GM12878 (cell line): ENCODE measurements at regions not wholly inside any gene's neighbourhood (a gene's known extent, or its start where the extent isn't known, plus 50 kb on each side); places are given as distances from the start of the nearest gene placed in this dataset.

Experiments used
- CHD4 ChIP-seq: fragments of 200-600 bp; sonication (generic); IDR thresholded peaks from 2 replicates; pipeline ENCODE4 v1.6.1; 2016; ENCODE audit warnings: mild to moderate bottlenecking
- FOXM1 ChIP-seq: IDR thresholded peaks from 2 replicates; pipeline ENCODE4 v1.6.1; 2012; ENCODE audit warnings: low read depth, mild to moderate bottlenecking, inconsistent platforms, low read length, moderate library complexity
- PBX3 ChIP-seq: IDR thresholded peaks from 2 replicates; pipeline ENCODE4 v1.6.1; 2011; ENCODE audit warnings: mild to moderate bottlenecking, low read depth, low read length, moderate library complexity; ENCODE audit not compliant: insufficient replicate concordance
- POLR2A ChIP-seq: IDR thresholded peaks from 2 replicates; pipeline ENCODE4 v1.6.1; 2011; ENCODE audit warnings: low read depth, mild to moderate bottlenecking, low read length
- YY1 ChIP-seq: IDR thresholded peaks from 2 replicates; pipeline ENCODE4 v1.6.1; 2011; ENCODE audit warnings: low read depth, mild to moderate bottlenecking, low read length
- ZNF622 ChIP-seq: fragments of 450-650 bp; IDR thresholded peaks from 2 replicates; pipeline ENCODE4 v1.6.1; 2017; ENCODE audit warnings: mild to moderate bottlenecking, inconsistent platforms
- TF ChIP-seq, protein P1 (sequence below): IDR thresholded peaks from 2 replicates; pipeline ENCODE4 v1.6.1; 2012; ENCODE audit warnings: mild to moderate bottlenecking, low read depth, low read length
- TF ChIP-seq, protein P2 (sequence below), 3 experiments: IDR thresholded peaks in 2 of 3; conservative IDR thresholded peaks in 1 of 3; 2 replicates each; pipeline ENCODE4 v1.5.1; 2011; ENCODE audit warnings: low read depth in 3 of 3, low read length in 3 of 3, mild to moderate bottlenecking in 3 of 3, control low read depth in 2 of 3, moderate library complexity in 2 of 3, inconsistent platforms in 1 of 3, mixed read lengths in 1 of 3; ENCODE audit not compliant: control insufficient read depth in 2 of 3, insufficient read depth in 1 of 3; ENCODE audit errors: extremely low read depth in 1 of 3
- TF ChIP-seq, protein P3 (sequence below): IDR thresholded peaks from 2 replicates; pipeline ENCODE4 v1.6.1; 2012; ENCODE audit warnings: low read depth, low read length, improper control_type of control experiment

DNA sequence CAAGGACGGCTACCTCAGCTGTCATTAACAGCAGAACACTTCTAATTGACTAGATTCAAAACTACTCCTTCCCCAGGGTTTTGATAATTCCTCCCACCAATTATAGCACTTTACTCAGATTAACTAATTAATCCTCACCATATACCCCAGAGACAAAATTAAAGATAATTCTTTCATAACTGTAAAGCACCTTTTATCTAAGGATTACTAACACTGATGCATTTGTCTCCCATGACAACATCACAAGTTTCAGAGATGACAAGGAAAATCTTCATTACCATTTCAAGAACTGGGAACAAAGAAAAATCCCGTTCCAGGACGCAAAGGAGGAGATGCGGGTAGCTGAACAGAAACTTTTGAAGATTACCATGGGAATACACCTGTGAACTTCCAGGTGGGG lies 129.4 kb upstream of the ITGA6 start:
- no peak for TF ChIP-seq FOXM1
- TF ChIP-seq, protein P1, sequence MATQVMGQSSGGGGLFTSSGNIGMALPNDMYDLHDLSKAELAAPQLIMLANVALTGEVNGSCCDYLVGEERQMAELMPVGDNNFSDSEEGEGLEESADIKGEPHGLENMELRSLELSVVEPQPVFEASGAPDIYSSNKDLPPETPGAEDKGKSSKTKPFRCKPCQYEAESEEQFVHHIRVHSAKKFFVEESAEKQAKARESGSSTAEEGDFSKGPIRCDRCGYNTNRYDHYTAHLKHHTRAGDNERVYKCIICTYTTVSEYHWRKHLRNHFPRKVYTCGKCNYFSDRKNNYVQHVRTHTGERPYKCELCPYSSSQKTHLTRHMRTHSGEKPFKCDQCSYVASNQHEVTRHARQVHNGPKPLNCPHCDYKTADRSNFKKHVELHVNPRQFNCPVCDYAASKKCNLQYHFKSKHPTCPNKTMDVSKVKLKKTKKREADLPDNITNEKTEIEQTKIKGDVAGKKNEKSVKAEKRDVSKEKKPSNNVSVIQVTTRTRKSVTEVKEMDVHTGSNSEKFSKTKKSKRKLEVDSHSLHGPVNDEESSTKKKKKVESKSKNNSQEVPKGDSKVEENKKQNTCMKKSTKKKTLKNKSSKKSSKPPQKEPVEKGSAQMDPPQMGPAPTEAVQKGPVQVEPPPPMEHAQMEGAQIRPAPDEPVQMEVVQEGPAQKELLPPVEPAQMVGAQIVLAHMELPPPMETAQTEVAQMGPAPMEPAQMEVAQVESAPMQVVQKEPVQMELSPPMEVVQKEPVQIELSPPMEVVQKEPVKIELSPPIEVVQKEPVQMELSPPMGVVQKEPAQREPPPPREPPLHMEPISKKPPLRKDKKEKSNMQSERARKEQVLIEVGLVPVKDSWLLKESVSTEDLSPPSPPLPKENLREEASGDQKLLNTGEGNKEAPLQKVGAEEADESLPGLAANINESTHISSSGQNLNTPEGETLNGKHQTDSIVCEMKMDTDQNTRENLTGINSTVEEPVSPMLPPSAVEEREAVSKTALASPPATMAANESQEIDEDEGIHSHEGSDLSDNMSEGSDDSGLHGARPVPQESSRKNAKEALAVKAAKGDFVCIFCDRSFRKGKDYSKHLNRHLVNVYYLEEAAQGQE = no peak
- TF ChIP-seq YY1 = no peak
- no peak for TF ChIP-seq PBX3
- TF ChIP-seq, protein P2, sequence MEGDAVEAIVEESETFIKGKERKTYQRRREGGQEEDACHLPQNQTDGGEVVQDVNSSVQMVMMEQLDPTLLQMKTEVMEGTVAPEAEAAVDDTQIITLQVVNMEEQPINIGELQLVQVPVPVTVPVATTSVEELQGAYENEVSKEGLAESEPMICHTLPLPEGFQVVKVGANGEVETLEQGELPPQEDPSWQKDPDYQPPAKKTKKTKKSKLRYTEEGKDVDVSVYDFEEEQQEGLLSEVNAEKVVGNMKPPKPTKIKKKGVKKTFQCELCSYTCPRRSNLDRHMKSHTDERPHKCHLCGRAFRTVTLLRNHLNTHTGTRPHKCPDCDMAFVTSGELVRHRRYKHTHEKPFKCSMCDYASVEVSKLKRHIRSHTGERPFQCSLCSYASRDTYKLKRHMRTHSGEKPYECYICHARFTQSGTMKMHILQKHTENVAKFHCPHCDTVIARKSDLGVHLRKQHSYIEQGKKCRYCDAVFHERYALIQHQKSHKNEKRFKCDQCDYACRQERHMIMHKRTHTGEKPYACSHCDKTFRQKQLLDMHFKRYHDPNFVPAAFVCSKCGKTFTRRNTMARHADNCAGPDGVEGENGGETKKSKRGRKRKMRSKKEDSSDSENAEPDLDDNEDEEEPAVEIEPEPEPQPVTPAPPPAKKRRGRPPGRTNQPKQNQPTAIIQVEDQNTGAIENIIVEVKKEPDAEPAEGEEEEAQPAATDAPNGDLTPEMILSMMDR (IDR thresholded peaks at IDR 0.05 in 2 of 3, conservative IDR thresholded peaks at IDR 0.05 in 1 of 3; ENCODE audit: control insufficient read depth in 2 of 3, extremely low read depth in 1 of 3, insufficient read depth in 1 of 3, low read depth in 3 of 3, low read length in 3 of 3) = no peak
- no peak for TF ChIP-seq POLR2A
- no peak for TF ChIP-seq CHD4
- TF ChIP-seq, protein P3, sequence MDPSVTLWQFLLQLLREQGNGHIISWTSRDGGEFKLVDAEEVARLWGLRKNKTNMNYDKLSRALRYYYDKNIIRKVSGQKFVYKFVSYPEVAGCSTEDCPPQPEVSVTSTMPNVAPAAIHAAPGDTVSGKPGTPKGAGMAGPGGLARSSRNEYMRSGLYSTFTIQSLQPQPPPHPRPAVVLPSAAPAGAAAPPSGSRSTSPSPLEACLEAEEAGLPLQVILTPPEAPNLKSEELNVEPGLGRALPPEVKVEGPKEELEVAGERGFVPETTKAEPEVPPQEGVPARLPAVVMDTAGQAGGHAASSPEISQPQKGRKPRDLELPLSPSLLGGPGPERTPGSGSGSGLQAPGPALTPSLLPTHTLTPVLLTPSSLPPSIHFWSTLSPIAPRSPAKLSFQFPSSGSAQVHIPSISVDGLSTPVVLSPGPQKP = no peak
- TF ChIP-seq ZNF622 = no peak
